NCI-H82 treated with DMSO at 0.1 percent for 48 hours (cell line): ENCODE measurements at regions not wholly inside any gene's neighbourhood (a gene's known extent, or its start where the extent isn't known, plus 50 kb on each side); places are given as distances from the start of the nearest gene placed in this dataset.

Experiments
- DNase-seq: peaks from one replicate; lab custom pipeline; 2025; ENCODE audit not compliant: unreplicated experiment; lab: John Stamatoyannopoulos, UW

DNA sequence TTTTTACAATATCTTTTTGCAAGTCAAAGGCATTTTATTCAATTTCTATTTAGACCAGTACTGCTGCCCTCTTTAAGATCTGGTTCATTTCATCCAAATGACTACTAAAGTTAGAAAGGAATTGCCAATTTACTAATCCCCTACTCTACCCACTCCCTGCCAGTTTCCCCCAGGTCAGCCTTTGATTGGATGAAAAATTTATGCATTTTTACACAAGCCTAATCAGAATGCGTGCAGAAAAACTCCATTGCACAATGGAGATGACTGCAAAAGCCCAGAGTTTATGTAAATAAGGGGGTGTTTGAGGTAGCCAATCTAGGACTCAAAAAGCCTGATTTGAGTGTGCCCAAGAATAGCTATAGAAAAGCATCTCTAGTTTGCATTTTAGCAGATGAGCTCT lies 310.6 kb downstream of the PABPC4L start:
- DNase-seq = no peak

DNA sequence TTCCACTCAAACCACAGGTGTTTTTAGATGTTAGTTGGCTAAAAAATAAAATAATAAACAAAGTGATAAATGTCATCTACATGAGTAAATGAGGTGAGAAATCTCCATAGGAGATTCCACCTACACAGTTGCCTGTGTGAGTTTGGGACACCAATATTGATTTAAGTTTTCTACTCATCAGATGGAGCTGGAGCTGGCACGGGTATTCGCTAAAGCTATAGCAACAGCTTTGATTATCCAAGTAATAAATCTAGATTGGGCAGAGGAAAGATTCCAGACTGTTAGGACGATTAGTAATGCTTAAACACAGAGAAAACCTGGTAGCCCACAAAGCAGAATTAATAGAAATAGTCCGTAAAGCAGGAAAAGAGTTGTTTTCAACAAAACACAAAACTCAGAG lies 313.9 kb downstream of the PABPC4L start:
- DNase-seq = no peak

DNA sequence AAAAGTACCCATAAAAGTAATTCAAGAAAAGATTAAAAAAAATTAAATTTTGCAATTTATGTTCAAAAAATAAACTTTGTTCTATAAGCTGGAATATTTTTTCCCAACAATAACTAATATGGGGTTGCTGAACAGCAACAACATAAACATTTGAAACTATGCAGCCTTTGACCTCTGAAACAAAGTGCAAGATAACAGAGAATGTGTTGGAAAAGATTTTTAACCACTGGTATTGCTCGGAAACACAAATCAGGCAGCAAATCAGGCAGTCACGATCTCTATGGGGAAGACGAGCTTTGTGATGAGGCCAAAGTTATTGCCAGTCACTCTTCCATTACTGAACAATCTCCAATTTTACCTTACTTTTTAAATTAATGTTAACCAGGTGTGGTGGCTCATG lies 332.1 kb downstream of the PABPC4L start:
- DNase-seq = no peak

DNA sequence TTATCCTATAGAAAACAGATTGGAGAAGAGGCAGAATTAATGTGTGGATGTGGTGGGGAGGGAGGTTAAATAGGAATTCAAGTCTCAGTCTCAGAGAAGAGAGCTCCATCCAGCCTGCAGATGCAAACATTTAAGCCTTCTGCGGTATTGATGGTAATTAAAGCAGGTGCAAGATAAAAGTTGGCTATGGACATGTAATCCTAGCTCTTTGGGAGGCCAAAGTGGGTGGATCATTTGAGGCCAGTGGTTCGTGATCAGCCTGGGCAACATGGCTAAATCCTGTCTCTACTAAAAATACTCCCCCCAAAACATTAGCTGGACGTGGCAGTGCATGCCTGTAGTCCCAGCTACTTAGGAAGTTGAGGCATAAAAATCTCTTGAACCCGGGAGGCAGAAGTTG lies 332.7 kb downstream of the PABPC4L start:
- DNase-seq = no peak

DNA sequence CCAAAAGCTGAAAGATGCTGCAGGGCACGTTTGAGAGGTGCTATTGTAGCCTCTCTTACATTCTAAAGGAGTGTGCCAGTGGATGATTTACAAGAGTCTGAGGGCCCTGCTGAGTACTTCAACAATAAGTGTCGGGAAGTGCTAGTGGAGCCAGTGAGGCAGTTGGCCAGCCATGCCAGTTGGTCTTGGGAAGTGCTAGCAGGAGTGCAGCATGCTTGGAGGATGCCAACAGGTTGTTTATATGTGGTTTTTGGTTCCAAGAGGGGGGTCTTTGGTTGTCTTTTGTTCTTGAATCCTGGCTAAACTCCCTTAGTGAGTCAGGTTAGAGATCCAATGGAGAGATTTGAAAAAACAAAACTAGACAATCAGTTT lies 335.3 kb downstream of the PABPC4L start:
- no peak for DNase-seq

DNA sequence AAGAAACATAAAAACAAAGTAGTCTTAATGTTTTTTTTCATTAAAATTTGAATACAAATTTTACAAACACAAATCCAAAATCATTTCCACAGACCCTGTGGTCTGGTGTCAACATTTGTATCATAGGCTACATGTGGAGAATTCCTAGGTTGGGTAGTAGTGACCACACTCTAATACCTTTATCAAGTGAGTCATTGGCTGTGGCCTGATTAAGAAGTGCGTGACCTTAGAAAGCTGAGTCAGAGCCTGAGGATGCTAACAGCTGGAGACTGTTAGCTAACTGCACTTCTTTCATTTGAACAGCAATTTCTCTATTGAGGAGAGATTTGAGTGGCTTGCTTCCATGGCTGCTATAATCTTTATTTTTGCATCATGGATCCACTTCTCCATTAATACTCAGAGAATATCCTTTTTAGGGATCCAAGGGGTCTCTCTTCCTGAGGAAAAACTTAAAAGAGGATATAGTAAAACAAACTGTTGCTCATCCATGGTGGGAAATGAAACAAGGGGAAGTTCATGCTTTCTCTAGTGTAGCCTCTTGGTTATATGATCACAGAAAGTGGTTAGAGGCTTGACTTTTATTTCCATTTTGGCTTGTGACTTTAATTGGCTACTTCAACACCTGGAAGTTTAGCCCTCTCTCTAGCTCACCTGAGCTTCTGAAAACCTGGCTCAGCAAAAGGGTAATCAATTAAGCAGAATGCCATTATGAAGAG lies 335.8 kb downstream of the PABPC4L start:
- DNase-seq = no peak

DNA sequence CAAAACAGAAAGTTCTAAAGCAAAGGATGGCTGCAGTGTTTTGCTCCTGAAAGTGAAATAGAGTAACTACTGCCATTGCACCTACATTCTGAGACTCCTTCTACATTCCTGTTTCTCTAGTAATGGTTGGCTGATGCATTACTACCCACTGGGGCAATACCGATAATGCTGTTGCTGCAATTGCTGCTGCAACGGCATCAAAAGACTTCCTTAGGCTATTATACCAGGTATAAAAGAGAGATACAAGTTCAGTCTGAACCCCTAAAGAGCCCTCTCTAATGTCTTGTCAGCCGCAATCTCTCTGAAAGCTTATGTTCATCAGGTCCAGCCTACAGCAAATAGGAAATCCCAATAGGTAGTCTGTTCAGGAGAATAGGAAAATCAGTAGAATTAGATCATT lies 338.4 kb downstream of the PABPC4L start:
- no peak for DNase-seq

DNA sequence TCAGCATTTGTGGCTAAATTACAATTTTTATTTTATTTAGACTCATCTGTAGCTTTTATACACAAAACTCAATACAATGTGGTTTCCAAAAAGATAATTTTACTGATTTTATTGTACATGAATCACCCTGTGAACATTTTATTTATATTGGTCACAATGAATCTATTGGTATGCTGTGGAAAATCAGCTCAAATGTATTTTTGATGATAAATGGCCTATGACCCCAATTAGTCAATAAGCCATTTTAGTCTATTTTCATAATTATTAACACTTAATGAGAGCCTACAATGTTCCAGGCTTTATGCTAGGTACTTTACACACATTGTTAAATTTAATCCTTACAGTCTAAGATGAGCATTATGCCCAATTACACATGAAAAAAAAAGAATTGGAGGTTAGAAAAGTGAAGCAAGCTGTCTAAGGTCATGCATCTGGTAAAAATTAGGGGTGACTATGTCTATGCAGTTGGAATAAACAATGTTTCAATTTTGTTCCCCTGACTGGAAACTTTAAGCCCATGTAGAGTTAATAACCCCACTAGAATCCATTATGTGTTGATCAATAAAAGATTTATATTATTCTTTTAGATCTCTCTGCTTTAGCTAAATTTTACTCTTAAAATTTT lies 344.7 kb downstream of the PABPC4L start:
- DNase-seq = no peak

DNA sequence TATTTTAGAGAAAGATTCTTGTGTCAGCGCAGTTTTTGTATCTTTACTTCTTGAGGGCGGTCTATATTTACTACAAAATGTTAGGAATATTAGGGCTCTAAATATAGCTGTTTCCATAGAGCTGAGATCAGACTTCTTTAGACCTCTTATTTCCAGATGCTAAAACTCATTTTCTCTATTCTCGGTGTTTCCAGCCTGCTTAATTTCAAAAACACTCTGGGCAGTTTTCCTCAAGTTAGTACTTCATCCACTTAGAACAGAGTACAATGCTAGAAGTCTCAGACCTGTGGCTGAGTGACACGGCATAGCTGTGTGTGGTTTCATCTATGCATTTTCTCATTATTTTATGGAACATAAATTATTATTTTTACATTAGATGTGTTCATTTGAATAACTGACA lies 346.6 kb downstream of the PABPC4L start:
- no peak for DNase-seq

DNA sequence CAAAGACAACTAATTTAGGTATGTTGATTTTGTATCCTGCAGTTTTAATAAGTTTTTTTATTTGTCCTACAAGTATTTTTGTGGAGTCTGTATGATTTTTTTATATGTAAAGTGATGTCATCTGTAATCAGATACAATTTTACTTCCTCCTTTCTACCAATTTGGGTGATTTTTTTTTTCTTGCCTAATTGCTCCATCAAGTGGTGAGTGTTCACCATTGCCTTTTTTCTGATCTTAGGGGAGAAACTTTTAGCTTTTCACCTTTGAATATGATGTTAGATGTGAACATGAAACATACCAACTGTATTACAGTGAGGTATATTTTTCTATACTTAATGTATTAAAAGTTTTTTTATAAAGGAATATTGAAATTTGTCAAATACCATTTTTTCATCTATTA lies 362.3 kb downstream of the PABPC4L start:
- DNase-seq = no peak

DNA sequence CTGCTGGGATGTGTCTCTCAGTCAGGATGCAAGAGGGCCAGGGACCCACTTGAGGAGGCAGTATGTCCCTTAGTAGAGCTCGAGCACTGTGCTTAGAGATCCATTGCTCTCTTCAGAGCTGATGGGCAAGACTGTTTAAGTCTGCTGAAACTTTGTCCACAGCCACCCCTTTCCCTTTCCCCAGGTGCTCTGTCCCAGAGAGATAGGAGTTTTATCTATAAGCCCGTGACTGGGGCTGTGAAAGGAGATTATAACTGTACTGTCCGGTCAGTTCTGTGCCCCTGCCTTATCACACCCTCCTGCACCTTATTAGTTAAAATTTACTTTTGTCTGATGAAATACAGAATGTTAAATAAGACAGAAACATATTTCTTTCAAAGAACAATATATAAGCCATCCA lies 378.4 kb downstream of the PABPC4L start:
- no peak for DNase-seq

DNA sequence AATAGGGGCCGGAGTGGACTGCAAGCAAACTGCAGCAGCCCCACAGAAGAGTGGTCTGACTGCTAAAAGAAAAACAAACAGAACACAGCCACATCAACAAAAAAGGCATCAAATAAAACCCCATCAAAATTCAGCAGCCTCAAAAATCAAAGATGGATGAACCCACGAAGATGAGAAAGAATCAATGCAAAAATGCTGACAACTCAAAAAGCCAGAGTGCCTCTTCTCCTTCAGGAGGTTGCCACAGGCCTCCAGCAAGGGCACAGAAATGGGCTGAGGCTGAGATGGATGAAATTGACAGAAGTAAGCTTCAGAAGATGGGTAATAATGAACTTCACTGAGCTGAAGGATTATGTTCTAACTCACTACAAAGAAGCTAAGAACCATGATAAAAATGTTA lies 388.6 kb downstream of the PABPC4L start:
- no peak for DNase-seq

DNA sequence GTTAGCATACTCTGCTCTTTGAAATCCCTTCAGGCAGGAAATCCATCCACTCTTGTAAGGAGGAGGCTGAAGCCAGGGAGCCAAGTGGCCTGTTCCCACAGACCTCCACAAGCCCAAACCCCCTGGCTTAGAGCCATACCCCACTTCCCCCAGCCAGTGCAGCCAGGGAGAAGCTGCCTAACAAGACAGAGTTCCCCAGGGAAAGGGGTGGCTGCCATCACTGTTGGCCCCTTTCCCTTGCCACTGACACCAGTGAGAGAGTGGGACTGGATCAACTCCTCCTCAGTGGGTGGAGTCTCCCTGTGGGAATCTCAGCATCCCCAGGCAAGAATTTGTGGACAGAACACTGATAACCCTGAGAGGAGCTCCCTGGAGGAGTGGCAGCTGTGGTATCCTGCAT lies 389.4 kb downstream of the PABPC4L start:
- no peak for DNase-seq

DNA sequence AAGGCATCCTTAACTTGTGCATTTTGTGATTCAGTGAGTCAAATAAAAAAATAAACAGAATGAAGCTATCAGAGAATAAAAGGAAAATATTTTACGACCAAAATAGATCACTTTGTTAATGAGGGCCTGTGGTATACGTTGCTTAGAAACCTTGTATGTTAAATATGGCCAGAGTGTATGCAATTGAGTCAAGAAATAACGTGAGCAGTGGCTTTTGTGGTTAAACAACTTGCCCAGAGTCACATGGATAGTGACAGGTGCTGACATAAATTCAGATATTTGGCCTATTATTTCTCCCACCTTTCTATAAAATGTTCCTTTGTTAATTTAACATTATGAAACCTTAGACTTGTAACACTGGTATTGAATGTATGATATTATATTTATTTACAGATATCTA lies 393.4 kb downstream of the PABPC4L start:
- DNase-seq = no peak

DNA sequence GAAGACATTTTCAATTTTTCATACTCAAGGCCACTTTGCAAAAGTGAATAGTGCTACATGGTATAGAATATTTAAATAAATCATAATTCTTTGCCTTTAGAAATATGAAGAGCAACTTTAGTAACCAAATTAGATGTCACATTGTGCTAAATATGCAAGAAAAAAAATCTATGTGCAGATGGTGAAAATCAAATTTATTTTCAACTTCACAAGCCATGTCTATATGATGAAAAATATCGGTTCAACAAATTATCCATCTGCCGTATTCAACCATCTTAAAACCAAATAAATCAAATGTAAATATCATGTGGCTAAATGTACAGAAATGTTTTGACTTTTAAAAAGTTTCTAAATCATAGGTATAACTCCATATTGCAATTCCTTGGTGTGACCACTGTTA lies 398.2 kb downstream of the PABPC4L start:
- no peak for DNase-seq

DNA sequence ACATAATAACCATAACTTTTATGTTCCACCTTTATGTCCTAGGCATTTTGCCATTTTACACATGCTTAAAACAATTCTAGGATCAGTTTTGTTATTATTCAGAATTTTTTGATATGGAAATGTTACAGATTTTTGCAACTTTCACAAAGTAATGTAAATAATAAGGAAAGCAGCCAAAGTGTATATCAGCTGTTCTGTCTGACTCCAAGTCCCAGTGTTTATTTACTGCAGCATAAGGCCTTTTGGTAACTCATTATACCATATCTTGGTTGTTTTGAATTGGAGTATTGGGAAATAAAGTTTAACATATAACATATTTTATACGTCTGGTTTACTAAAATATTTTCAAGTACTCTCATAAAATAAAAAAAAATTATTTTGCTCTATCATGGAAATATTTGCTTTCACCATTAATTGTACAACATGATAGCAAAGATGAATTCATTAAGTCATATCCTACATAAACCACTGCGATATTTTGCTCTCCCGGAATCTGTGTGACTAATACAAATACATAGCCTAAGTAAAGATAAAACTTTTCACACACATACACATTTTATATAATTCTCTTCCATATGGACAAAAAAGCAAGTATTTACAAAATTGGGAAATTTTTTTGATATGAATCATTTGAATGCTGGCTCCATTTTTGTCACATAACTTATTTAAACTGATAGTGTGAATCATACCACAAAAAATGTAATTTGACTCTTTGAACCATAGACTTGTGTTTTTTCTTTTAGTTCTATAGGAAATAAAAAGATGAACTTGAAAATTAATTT lies 399.0 kb downstream of the PABPC4L start:
- DNase-seq = no peak

DNA sequence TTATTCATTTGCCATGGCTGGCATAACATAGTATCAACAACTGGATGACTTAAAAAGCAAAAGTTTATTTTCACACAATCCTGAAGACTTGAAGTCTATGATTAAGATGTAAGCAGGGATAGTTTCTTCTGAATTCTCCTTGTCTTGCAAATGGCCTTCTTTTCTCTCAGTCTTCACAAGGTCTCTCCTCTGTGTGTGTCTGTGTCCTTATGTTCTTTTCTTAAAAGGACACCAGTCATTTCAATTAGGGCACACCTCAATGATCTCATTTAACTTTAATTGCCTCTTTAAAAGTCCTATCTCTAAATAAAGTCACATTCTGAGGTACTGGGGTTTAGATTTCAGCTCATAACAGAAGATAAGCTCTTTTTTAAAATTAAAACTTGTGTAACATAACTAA lies 399.7 kb downstream of the PABPC4L start:
- no peak for DNase-seq

DNA sequence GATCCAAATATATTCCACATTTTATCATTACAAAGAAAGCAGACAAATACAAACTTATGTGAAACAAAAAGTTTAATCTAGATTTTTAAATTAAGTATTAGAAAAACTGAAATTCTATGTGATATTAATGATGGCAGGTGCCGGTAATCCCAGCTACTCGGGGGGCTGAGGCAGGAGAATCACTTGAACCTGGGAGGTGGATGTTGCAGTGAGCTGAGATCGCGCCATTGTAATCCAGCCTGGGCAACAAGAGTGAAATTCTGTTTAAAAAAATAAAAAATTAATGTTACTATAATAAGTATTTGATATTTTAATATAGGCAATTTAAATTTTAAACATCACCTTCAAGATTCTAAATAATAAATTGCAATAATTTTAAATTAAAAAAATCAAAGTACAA lies 400.6 kb downstream of the PABPC4L start:
- no peak for DNase-seq

DNA sequence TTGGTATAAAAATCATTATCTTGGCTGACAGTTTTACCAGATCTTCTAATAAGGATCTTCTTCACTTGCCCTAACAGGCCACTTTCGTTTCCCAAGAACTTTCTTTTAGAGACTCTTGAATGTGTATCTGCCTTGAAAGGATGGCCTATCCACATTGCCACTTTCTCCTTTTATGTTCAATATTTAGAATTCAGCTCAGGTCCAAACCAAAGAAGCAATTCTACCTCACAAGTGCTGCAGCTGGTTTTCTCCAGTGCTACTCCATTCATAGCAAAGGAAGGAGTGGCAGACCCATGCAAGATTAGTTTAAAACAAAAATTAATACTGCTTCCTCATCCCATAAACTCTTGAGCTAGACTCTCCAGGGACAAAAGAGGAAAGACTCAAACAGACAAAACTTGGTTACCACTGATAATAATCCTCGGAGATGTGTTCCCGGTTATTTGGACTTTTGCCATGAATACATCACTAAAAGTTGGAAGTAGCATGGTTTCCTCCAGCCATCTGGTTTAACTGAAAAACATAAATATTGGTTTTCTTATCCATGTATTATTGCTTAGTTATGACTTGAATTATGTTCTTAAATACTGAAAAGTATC lies 401.8 kb downstream of the PABPC4L start:
- DNase-seq = no peak

DNA sequence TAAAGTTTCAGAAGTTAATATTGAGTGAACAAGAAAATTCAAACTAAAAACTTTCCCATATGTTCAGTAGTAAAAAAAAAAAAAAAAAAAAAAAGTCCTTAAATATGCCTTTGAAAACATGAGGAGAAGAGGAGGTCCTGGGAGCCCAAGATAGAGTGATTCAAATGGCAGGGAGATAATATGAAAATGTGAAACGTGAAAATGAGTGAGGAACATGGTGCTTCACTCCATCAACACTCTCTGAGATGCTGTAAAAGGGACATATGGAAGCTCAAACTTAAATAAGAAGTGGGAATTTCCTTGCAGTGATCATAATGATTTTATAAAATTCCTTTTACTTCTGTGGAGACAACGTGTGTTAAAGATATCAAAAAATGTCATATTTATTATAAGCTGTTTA lies 423.9 kb downstream of the PABPC4L start:
- no peak for DNase-seq

DNA sequence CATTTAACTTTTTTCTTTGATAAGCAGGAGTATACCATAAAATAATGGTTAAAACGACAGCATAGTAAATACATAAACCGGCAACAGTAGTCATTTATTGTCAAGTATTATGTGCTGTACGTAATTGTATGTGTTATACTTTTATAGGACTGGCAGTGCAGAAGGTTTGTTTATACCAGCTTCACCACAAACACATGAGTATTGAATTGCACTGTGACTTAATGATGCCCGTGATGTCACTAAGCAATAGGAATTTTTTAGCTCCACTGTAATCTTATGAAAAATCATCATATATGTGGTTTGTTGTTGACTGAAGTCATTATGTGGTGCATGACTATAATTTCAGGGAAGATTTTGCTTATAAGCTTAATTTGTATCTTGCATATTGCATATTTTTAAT lies 424.6 kb downstream of the PABPC4L start:
- no peak for DNase-seq

DNA sequence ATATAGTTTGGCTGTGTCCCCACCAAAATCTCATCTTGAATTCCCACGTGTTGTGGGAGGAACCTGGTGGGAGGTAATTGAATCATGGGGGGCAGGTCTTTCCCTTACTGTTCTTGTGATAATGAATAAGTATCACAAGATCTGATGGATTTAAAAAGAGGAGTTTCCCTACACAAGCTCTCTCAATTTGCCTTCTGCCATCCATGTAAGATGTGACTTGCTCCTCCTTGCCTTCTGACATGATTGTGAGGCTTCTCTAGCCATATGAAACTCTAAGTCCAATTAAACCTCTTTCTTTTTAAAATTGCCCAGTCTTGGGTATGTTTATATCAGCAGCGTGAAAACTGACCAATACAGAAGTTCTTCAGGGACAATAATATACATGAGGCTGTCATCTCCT lies 425.1 kb downstream of the PABPC4L start:
- DNase-seq = no peak
